AG04449 (cell line): ENCODE measurements at regions not wholly inside any gene's neighbourhood (a gene's known extent, or its start where the extent isn't known, plus 50 kb on each side); places are given as distances from the start of the nearest gene placed in this dataset.
A peak's percentile ranks its signal among the peaks of the same experiment; 100 is the strongest.

ENCODE experiments used
- CTCF ChIA-PET: fragments of 350-600 bp; formaldehyde crosslinking; extraction: SDS; loops from one replicate; lab custom pipeline; 2021; ENCODE audit warnings: antibody characterized with exemption; lab: Yijun Ruan, JAX
- POLR2A ChIA-PET: fragments of 400-600, 350-600 bp; formaldehyde crosslinking; extraction: SDS; loops from one replicate; lab custom pipeline; 2020; ENCODE audit warnings: antibody characterized with exemption, inconsistent platforms; lab: Yijun Ruan, JAX
- DNase-seq: peaks from one replicate; pipeline ENCODE4 v3.0.0-alpha.2; 2010; ENCODE audit warnings: low read depth, low spot score
- H3K4me3 ChIP-seq: 2 replicates; pipeline ENCODE4 v1.5.1; 2011; ENCODE audit warnings: low read depth, mild to moderate bottlenecking, control low read depth, low read length
- CTCF ChIP-seq: IDR thresholded peaks from one replicate; pipeline ENCODE4 v1.5.1; 2011; ENCODE audit warnings: mild to moderate bottlenecking, moderate library complexity, low read length, control low read depth, inconsistent platforms; ENCODE audit not compliant: insufficient read depth; ENCODE audit errors: missing control alignments

GRCh38 chr3:55370272-55370671, 116.8 kb downstream of the WNT5A start:
- POLR2A ChIA-PET, result interaction anchor here (0.5 kb wide), 1 partner anchor 112 kb away, joined by 3 read pairs; no protein-coding TSS in a partner anchor
- TF ChIP-seq CTCF, result no peak
- no peak overlapping the region for H3K4me3 ChIP-seq
- CTCF ChIA-PET, result no interaction called here
- no peak for DNase-seq

- no peak for DNase-seq
- CTCF ChIA-PET, result no interaction called here
- TF ChIP-seq CTCF, result no peak
- H3K4me3 ChIP-seq, result no peak overlapping the region
- POLR2A ChIA-PET, result no interaction called here
These were observed 117.8 kb downstream of the WNT5A start for GRCh38 chr3:55369141-55369847.

- POLR2A ChIA-PET, result no interaction called here
- CTCF ChIA-PET, result interaction anchor here (0.6 kb wide), 1 partner anchor 187 kb away, joined by 3 read pairs; no protein-coding TSS in a partner anchor
- no peak overlapping the region for H3K4me3 ChIP-seq
- no peak for DNase-seq
- TF ChIP-seq CTCF, result no peak
These were observed 118.7 kb downstream of the WNT5A start for GRCh38 chr3:55368366-55368765.

GRCh38 chr3:55367384-55367783, 119.7 kb downstream of the WNT5A start:
- CTCF ChIA-PET, result no interaction called here
- DNase-seq, result no peak
- POLR2A ChIA-PET, result no interaction called here
- H3K4me3 ChIP-seq, result no peak overlapping the region
- TF ChIP-seq CTCF, result no peak

GRCh38 chr3:55364421-55364820, 122.7 kb downstream of the WNT5A start:
- H3K4me3 ChIP-seq, result no peak overlapping the region
- CTCF ChIA-PET, result interaction anchor here (0.9 to 1.6 kb wide), 2 partner anchors 105 to 179 kb away, joined by 3 to 5 read pairs; no protein-coding TSS in a partner anchor
- POLR2A ChIA-PET, result interaction anchor here (0.8 to 1.9 kb wide), 13 partner anchors 23 to 494 kb away, joined by 3 to 18 read pairs (median 5); no protein-coding TSS in a partner anchor
- TF ChIP-seq CTCF, result no peak
- peak; percentile 95 for DNase-seq

GRCh38 chr3:55362210-55362960, 124.7 kb downstream of the WNT5A start:
- no peak overlapping the region for H3K4me3 ChIP-seq
- no peak for DNase-seq
- TF ChIP-seq CTCF, result no peak
- CTCF ChIA-PET, result interaction anchor here (1.0 to 1.6 kb wide), 3 partner anchors 12 to 194 kb away, joined by 3 to 5 read pairs (median 3); no protein-coding TSS in a partner anchor
- POLR2A ChIA-PET, result interaction anchor here (0.7 to 1.5 kb wide), 5 partner anchors 32 to 202 kb away, joined by 3 to 5 read pairs (median 4); no protein-coding TSS in a partner anchor
